HepG2 (cell line): ENCODE measurements at regions not wholly inside any gene's neighbourhood (a gene's known extent, or its start where the extent isn't known, plus 50 kb on each side); places are given as distances from the start of the nearest gene placed in this dataset.

Experiments
- ATAC-seq: fragments of 200-7000 bp; cut with Tn5 transposase; 3 replicates; pipeline ENCODE4 v1.9.1; 2020; ENCODE audit warnings: mild to moderate bottlenecking, moderate library complexity
- BruUV-seq: library from RNA; stranded (reverse); fragments of 400-500 nt; replicated peaks from 2 replicates; lab custom pipeline; 2021; lab: Mats Ljungman, UMichigan
- CTCF ChIA-PET: fragments of 300-600 bp; formaldehyde crosslinking; extraction: SDS; loops from one replicate; lab custom pipeline; 2021; ENCODE audit warnings: low total read pairs, inconsistent platforms, low intra/inter-chr PET ratio; lab: Yijun Ruan, JAX
- POLR2A ChIA-PET: fragments of 350-600 bp; sonication (Branson Sonifier 250); formaldehyde crosslinking; loops from one replicate; lab custom pipeline; 2020; ENCODE audit warnings: antibody characterized with exemption, inconsistent platforms; lab: Yijun Ruan, JAX
- DNase-seq: peaks from one replicate; pipeline ENCODE4 v3.0.0-alpha.2; 2015; ENCODE audit warnings: low spot score
- FAIRE-seq: peaks from 3 replicates; lab custom pipeline; 2011; peaks lifted over from hg19 to GRCh38; lab: Jason Lieb, UNC
- H2AFZ ChIP-seq: one replicate; pipeline ENCODE4 v1.6.1; 2011; ENCODE audit warnings: low read length, inconsistent platforms
- H3K27ac ChIP-seq: fragments of 300-600 bp; 3 replicates; pipeline ENCODE4 v1.8.0; 2011; ENCODE audit warnings: mixed run types, mild to moderate bottlenecking, mixed read lengths, low read length, inconsistent platforms; ENCODE audit not compliant: insufficient read depth; ENCODE audit errors: extremely low read length
- H3K27me3 ChIP-seq, 2 experiments: fragments of 200-600 bp in 1 of 2; 2 replicates in 1 of 2; 3 replicates in 1 of 2; pipeline versions ENCODE4 v1.6.0 to v1.8.0; 2011; ENCODE audit warnings: low read length in 2 of 2, mild to moderate bottlenecking in 2 of 2, moderate library complexity in 2 of 2, inconsistent platforms in 1 of 2; ENCODE audit not compliant: insufficient read depth in 2 of 2, control insufficient read depth in 1 of 2
- H3K36me3 ChIP-seq, 2 experiments: fragments of 200-600 bp in 1 of 2; replicated peaks in 1 of 2; 2 replicates in 1 of 2; 3 replicates in 1 of 2; pipeline versions ENCODE4 v1.5.1 to v1.8.0; 2011; ENCODE audit warnings: low read length in 2 of 2, inconsistent platforms in 1 of 2; ENCODE audit not compliant: insufficient read depth in 2 of 2, control insufficient read depth in 1 of 2
- H3K4me1 ChIP-seq: 2 replicates; pipeline ENCODE4 v1.5.1; 2012; ENCODE audit warnings: low read length, inconsistent platforms; ENCODE audit not compliant: insufficient read depth
- H3K4me2 ChIP-seq: 2 replicates; pipeline ENCODE4 v1.6.0; 2011; ENCODE audit warnings: low read depth, low read length, inconsistent platforms
- H3K4me3 ChIP-seq, 3 experiments: fragments of 200-600 bp in 1 of 3; sonication (generic), shearing (Covaris generic) in 1 of 3; replicated peaks in 1 of 3; 2 replicates each; pipeline ENCODE4 v1.5.1; 2011 to 2016; ENCODE audit warnings: low read length in 3 of 3, inconsistent platforms in 2 of 3, low read depth in 2 of 3, mild to moderate bottlenecking in 2 of 3, control low read depth in 1 of 3, mixed read lengths in 1 of 3; ENCODE audit not compliant: insufficient read depth in 1 of 3
- H3K79me2 ChIP-seq: one replicate; pipeline ENCODE4 v1.6.1; 2011; ENCODE audit warnings: low read length, inconsistent platforms; ENCODE audit not compliant: insufficient read depth
- H3K9ac ChIP-seq: 2 replicates; pipeline ENCODE4 v1.6.0; 2011; ENCODE audit warnings: mild to moderate bottlenecking, low read depth, low read length, inconsistent platforms; ENCODE audit not compliant: insufficient read depth
- H3K9me3 ChIP-seq: 2 replicates; pipeline ENCODE4 v1.5.1; 2012; ENCODE audit warnings: mild to moderate bottlenecking, low read length
- H4K20me1 ChIP-seq: 2 replicates; pipeline ENCODE4 v1.6.0; 2011; ENCODE audit warnings: inconsistent platforms, mild to moderate bottlenecking, low read length, moderate library complexity; ENCODE audit not compliant: insufficient read depth
- MLLT10 ChIP-seq: sonication (generic); formaldehyde crosslinking; IDR thresholded peaks from 2 replicates; pipeline ENCODE4 v1.4.0; 2020; ENCODE audit warnings: missing genetic modification reagents
- ZBTB7A ChIP-seq: sonication (generic); formaldehyde crosslinking; IDR thresholded peaks from 2 replicates; pipeline ENCODE4 v1.8.0; 2022; ENCODE audit warnings: mild to moderate bottlenecking, missing genetic modification reagents
- ZMAT5 ChIP-seq: sonication (generic); formaldehyde crosslinking; IDR thresholded peaks from 2 replicates; pipeline ENCODE4 v1.5.0; 2020; ENCODE audit warnings: mild to moderate bottlenecking, low read depth, missing genetic modification reagents, borderline replicate concordance
- ZNF20 ChIP-seq: sonication (generic); formaldehyde crosslinking; IDR thresholded peaks from 2 replicates; pipeline ENCODE4 v1.4.0; 2020; ENCODE audit warnings: mild to moderate bottlenecking, moderate library complexity, missing genetic modification reagents
- ZNF660 ChIP-seq: sonication (generic); formaldehyde crosslinking; IDR thresholded peaks from 2 replicates; pipeline ENCODE4 v1.5.1; 2020; ENCODE audit warnings: mild to moderate bottlenecking, low read depth, missing genetic modification reagents, borderline replicate concordance
- ZNF775 ChIP-seq: sonication (generic); formaldehyde crosslinking; IDR thresholded peaks from 2 replicates; pipeline ENCODE4 v1.4.0; 2020; ENCODE audit warnings: missing genetic modification reagents, mild to moderate bottlenecking, moderate library complexity, borderline replicate concordance
- whole genome bisulfite sequencing: methylation state at CpG from one replicate; pipeline ENCODE4 v1.1.6; 2017; ENCODE audit warnings: low lambda C conversion rate; 5-methylcytosine and 5-hydroxymethylcytosine counted together
- in situ Hi-C: cut with HindIII; loops from 2 replicates; pipeline ENCODE4 v1.10.0; 2017; ENCODE audit warnings: low pct_unique_long_range_greater_than_20kb; ENCODE audit not compliant: extremely low pct_ligation_motif_present
- intact Hi-C: fragments of 100-400 bp; cut with micrococcal nuclease; formaldehyde crosslinking; loops from one replicate; pipeline ENCODE4 v1.10.0; 2022; ENCODE audit not compliant: unreplicated experiment

GRCh38 chr9:1271367-1271766 is 221.2 kb downstream of the DMRT2 start:
- Histone ChIP-seq H3K4me2 (no peak overlapping the region), H3K9me3 (no peaks in the 10 kb centered on the region)

GRCh38 chr9:1271786-1272185 is 221.6 kb downstream of the DMRT2 start:
- H2AFZ ChIP-seq, result no peak overlapping the region
- intact Hi-C loops, result no loop called here
- H3K9me3 ChIP-seq, result no peaks in the 10 kb centered on the region
- POLR2A ChIA-PET, result no interaction called here
- TF ChIP-seq ZMAT5 (no peak), ZNF660 (no peak), ZBTB7A (no peak), MLLT10 (CRISPR knock-in tag) (no peak), ZNF775 (CRISPR knock-in tag) (no peak)
- TF ChIP-seq, all 625 proteins: peak for 0
- no peak for FAIRE-seq
- Histone ChIP-seq H3K36me3 (no peaks in the 10 kb centered on the region), H3K79me2 (no peaks in the 10 kb centered on the region), H4K20me1 (no peaks in the 10 kb centered on the region), H3K4me2 (no peak overlapping the region), H3K9ac (no peak overlapping the region), H3K27ac (no peak overlapping the region), H3K4me1 (no peaks in the 10 kb centered on the region), H3K4me3 (no peak overlapping the region), H3K27me3 (no peaks in the 10 kb centered on the region)
- WGBS, result 39% methylated on average over 2 of the region's 2 CpGs
- no TSS peak for BruUV-seq
- no peak for DNase-seq
- in situ Hi-C loops, result no loop called here
- no peak for ATAC-seq
- CTCF ChIA-PET, result no interaction called here

More at GRCh38 chr9:1271367-1271766, 221.2 kb downstream of the DMRT2 start:
- Histone ChIP-seq H3K4me3 (no peak overlapping the region), H3K36me3 (no peaks in the 10 kb centered on the region), H3K27me3 (no peaks in the 10 kb centered on the region), H3K4me1 (no peaks in the 10 kb centered on the region), H2AFZ (no peak overlapping the region), H3K9ac (no peak overlapping the region), H3K79me2 (no peaks in the 10 kb centered on the region), H4K20me1 (no peaks in the 10 kb centered on the region), H3K27ac (no peak overlapping the region)
- 30% methylated on average over 2 of the region's 2 CpGs for WGBS
- intact Hi-C loops, result no loop called here
- ChIA-PET CTCF (no interaction called here), POLR2A (no interaction called here)
- no peak for DNase-seq
- TF ChIP-seq ZNF20 (CRISPR knock-in tag), result no peak
- FAIRE-seq, result no peak
- in situ Hi-C loops, result no loop called here
- BruUV-seq, result no TSS peak
- no peak for ATAC-seq
